DMS153 treated with DMSO at 0.1 percent for 48 hours (cell line): ENCODE measurements at regions not wholly inside any gene's neighbourhood (a gene's known extent, or its start where the extent isn't known, plus 50 kb on each side); places are given as distances from the start of the nearest gene placed in this dataset.

Experiments used
- DNase-seq: peaks from one replicate; lab custom pipeline; 2025; ENCODE audit not compliant: unreplicated experiment; lab: John Stamatoyannopoulos, UW

GRCh38 chr13:78714717-78715116, 55.8 kb upstream of the OBI1 start:
- DNase-seq, result no peak

GRCh38 chr13:78712831-78713230, 53.9 kb upstream of the OBI1 start:
- DNase-seq, result no peak

DNA sequence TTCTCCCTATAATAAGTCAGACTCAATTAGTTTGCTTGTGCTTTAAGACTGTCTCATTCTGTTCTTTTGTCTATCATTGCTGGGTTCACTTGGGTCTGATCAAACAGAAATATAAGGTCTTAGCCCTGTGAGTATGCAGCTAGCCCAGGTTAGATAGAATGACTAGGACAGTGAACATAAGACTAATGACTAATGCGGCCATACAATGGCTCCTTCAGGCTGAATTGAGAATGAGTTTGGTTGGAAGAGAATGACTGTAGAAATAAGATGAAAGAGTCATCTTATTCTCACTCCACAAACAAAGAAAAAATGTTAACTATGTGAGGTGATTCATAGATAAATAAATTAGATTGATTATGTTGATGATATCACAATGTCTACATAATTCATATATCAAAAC, 50.1 kb upstream of the OBI1 start:
- DNase-seq, result no peak
